A673 (cell line): ENCODE measurements at regions not wholly inside any gene's neighbourhood (a gene's known extent, or its start where the extent isn't known, plus 50 kb on each side); places are given as distances from the start of the nearest gene placed in this dataset.

Source experiments
- BruUV-seq: library from RNA; stranded (reverse); fragments of 400-500 nt; replicated peaks from 2 replicates; lab custom pipeline; 2021; lab: Mats Ljungman, UMichigan
- CTCF ChIA-PET: fragments of 300-600 bp; sonication (Branson Sonifier 250); formaldehyde crosslinking; loops from one replicate; lab custom pipeline; 2022; ENCODE audit warnings: antibody characterized with exemption; lab: Charles Lee
- POLR2A ChIA-PET: fragments of 300-600 bp; sonication (Branson Sonifier 250); formaldehyde crosslinking; loops from one replicate; lab custom pipeline; 2022; ENCODE audit warnings: antibody characterized with exemption; ENCODE audit not compliant: low non-redundant PET; lab: Charles Lee
- DNase-seq: peaks from one replicate; pipeline ENCODE4 v3.0.0-alpha.2; 2015; ENCODE audit warnings: low spot score
- H3K27ac ChIP-seq: fragments of 200-600 bp; sonication (generic); 2 replicates; pipeline ENCODE4 v1.5.1; 2016; ENCODE audit warnings: mixed run types, low read depth, mild to moderate bottlenecking, mixed read lengths, antibody characterized with exemption, low read length; ENCODE audit not compliant: poor library complexity, severe bottlenecking
- H3K27me3 ChIP-seq: fragments of 200-600 bp; sonication (generic); replicated peaks from 2 replicates; pipeline ENCODE4 v1.6.1; 2017; ENCODE audit warnings: mixed run types, low read depth, mild to moderate bottlenecking, mixed read lengths, antibody characterized with exemption, low read length; ENCODE audit not compliant: insufficient read depth, poor library complexity
- H3K36me3 ChIP-seq: fragments of 200-600 bp; sonication (generic); 2 replicates; pipeline ENCODE4 v1.6.1; 2016; ENCODE audit warnings: mixed run types, mild to moderate bottlenecking, mixed read lengths, antibody characterized with exemption, low read length; ENCODE audit not compliant: insufficient read depth, poor library complexity, severe bottlenecking
- H3K4me1 ChIP-seq: fragments of 200-600 bp; sonication (generic); 2 replicates; pipeline ENCODE4 v1.6.1; 2017; ENCODE audit warnings: mixed run types, mild to moderate bottlenecking, mixed read lengths, antibody characterized with exemption, low read length; ENCODE audit not compliant: insufficient read depth, poor library complexity, severe bottlenecking
- H3K4me3 ChIP-seq: fragments of 200-600 bp; sonication (generic); 2 replicates; pipeline ENCODE4 v1.5.1; 2016; ENCODE audit warnings: low read depth, mixed run types, mild to moderate bottlenecking, mixed read lengths, low read length; ENCODE audit not compliant: poor library complexity, severe bottlenecking
- H3K9me3 ChIP-seq: fragments of 200-600 bp; sonication (generic); 2 replicates; pipeline ENCODE4 v1.6.1; 2016; ENCODE audit warnings: mixed run types, low read depth, mild to moderate bottlenecking, mixed read lengths, antibody characterized with exemption, low read length; ENCODE audit not compliant: poor library complexity, severe bottlenecking
- EZH2 ChIP-seq: fragments of 200-600 bp; sonication (generic); IDR thresholded peaks from 2 replicates; pipeline ENCODE4 v1.6.1; 2017; ENCODE audit warnings: borderline replicate concordance, low read depth, mild to moderate bottlenecking, mixed read lengths, antibody characterized with exemption, low read length; ENCODE audit not compliant: poor library complexity, severe bottlenecking
- intact Hi-C: fragments of 100-400 bp; cut with micrococcal nuclease; formaldehyde crosslinking; loops from one replicate; pipeline ENCODE4 v1.10.0; 2022; ENCODE audit not compliant: unreplicated experiment
- TF ChIP-seq, protein P1 (sequence below): fragments of 300-800, 200-600 bp; sonication (generic); conservative IDR thresholded peaks from 2 replicates; pipeline ENCODE4 v1.5.1; 2017; ENCODE audit warnings: low read depth, mild to moderate bottlenecking, antibody characterized with exemption, low read length, moderate library complexity, mixed read lengths

DNA sequence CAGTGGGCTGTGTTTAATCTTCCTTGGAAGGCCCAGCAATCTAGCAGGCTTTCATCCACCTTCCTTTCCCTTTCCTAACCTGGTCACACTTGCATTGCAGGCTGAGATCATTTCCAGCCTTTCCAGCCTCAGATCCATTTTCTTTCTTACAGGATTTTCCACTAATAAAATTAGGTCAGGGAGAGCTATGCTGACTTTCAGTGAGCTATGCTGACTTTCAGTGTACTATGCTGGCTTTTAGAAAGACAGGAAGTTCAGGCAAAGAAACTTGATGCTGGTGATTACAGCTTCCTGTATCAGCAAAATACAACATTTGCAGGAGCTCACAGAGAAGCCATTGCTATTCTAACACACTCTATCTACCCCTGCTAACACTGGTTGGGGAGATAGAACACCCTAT, 735.0 kb downstream of the CCDC85A start:
- BruUV-seq: no TSS peak
- TF ChIP-seq EZH2: no peak
- TF ChIP-seq, protein P1, sequence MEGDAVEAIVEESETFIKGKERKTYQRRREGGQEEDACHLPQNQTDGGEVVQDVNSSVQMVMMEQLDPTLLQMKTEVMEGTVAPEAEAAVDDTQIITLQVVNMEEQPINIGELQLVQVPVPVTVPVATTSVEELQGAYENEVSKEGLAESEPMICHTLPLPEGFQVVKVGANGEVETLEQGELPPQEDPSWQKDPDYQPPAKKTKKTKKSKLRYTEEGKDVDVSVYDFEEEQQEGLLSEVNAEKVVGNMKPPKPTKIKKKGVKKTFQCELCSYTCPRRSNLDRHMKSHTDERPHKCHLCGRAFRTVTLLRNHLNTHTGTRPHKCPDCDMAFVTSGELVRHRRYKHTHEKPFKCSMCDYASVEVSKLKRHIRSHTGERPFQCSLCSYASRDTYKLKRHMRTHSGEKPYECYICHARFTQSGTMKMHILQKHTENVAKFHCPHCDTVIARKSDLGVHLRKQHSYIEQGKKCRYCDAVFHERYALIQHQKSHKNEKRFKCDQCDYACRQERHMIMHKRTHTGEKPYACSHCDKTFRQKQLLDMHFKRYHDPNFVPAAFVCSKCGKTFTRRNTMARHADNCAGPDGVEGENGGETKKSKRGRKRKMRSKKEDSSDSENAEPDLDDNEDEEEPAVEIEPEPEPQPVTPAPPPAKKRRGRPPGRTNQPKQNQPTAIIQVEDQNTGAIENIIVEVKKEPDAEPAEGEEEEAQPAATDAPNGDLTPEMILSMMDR: no peak
- Histone ChIP-seq H3K4me1 (no peaks in the 10 kb centered on the region), H3K36me3 (no peaks in the 10 kb centered on the region), H3K27me3 (no peaks in the 10 kb centered on the region), H3K9me3 (no peaks in the 10 kb centered on the region), H3K4me3 (no peak overlapping the region), H3K27ac (no peak overlapping the region)
- DNase-seq: no peak
- intact Hi-C loops: no loop called here
- POLR2A ChIA-PET: interaction anchor here (0.7 kb wide), 1 partner anchor 10 kb away, joined by 3 read pairs; no protein-coding TSS in a partner anchor
- CTCF ChIA-PET: no interaction called here

DNA sequence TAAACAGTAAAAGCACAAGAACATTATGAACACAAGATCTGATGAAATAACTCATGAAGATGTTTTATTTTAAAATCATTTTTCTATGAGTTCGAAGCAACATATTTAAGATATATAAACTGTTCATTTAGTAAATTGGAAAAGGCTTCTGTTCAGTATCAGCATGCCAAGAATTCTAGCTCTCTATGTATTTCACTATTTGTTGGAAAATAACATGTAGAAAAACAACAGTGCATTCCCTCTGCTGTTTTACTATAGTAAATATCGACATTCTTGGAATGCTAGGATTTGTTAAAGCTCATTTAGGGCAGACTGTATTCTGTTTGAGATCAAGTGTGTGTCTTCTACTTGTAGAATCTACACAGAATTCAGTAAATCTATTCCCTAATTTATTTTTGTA, 750.2 kb downstream of the CCDC85A start:
- H3K27me3 ChIP-seq: no peaks in the 10 kb centered on the region
- intact Hi-C loops: no loop called here
- H3K4me1 ChIP-seq: no peaks in the 10 kb centered on the region
- H3K36me3 ChIP-seq: no peaks in the 10 kb centered on the region
- no TSS peak for BruUV-seq
- ChIA-PET CTCF (no interaction called here), POLR2A (no interaction called here)
- DNase-seq: no peak
- no peaks in the 10 kb centered on the region for H3K9me3 ChIP-seq
- H3K4me3 ChIP-seq: no peak overlapping the region
- H3K27ac ChIP-seq: no peak overlapping the region
- TF ChIP-seq EZH2: no peak
- TF ChIP-seq, protein P1: no peak

DNA sequence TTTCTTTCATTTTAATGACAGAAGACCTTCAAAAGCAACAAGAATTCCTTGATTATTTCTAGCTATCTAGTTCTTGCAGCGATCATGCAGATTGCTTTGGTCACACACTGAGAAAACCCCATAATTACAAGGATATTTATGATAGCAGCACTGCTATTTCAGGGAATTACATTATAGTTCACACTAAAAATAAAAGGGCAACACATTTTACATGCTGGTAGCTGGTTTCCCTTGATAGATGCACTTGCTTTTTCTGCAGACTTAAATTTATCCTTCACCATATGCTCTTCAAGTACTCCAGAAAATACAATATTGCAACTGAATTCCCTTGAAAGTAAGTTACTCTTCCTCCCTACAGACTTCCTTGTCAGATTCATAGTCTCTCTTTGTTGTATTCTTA, 751.1 kb downstream of the CCDC85A start:
- no peak overlapping the region for H3K27ac ChIP-seq
- no peak for DNase-seq
- no peak overlapping the region for H3K4me3 ChIP-seq
- intact Hi-C loops: no loop called here
- no peaks in the 10 kb centered on the region for H3K36me3 ChIP-seq
- ChIA-PET CTCF (no interaction called here), POLR2A (no interaction called here)
- no TSS peak for BruUV-seq
- H3K9me3 ChIP-seq: no peaks in the 10 kb centered on the region
- no peak for TF ChIP-seq EZH2
- TF ChIP-seq, protein P1: no peak
- no peaks in the 10 kb centered on the region for H3K4me1 ChIP-seq
- H3K27me3 ChIP-seq: no peaks in the 10 kb centered on the region
